Adrenal gland (tissue), 9 donors: ENCODE measurements at regions not wholly inside any gene's neighbourhood (a gene's known extent, or its start where the extent isn't known, plus 50 kb on each side); places are given as distances from the start of the nearest gene placed in this dataset.

Experiments
- DNase-seq, 7 donors: peaks; one replicate each; pipeline ENCODE4 v3.0.0-alpha.2; 2019 to 2020
- H3K27ac ChIP-seq, 5 donors: fragments of 200-600 bp; sonication (generic) in 4 of 5; 1 replicate in 3 of 5; 2 replicates in 2 of 5; pipeline versions ENCODE4 v1.5.1 to v1.8.0; 2016 to 2020; ENCODE audit warnings: mild to moderate bottlenecking in 1 of 5
- H3K27me3 ChIP-seq: fragments of 200-600 bp; 2 replicates; pipeline ENCODE4 v1.8.0; 2021
- H3K36me3 ChIP-seq, 2 donors: fragments of 200-600 bp; replicated peaks in 1 of 2; 1 replicate in 1 of 2; 2 replicates in 1 of 2; pipeline versions ENCODE4 v1.5.1 to v1.8.0; 2018 to 2022
- H3K4me1 ChIP-seq, 2 donors: fragments of 200-600 bp; replicated peaks in 1 of 2; 1 replicate in 1 of 2; 2 replicates in 1 of 2; pipeline versions ENCODE4 v1.5.1 to v1.8.0; 2018 to 2021
- H3K4me3 ChIP-seq, 4 donors: fragments of 200-600 bp; sonication (generic) in 3 of 4; one replicate each; pipeline ENCODE4 v1.5.1; 2016 to 2018
- H3K9me3 ChIP-seq, 3 donors: fragments of 200-600 bp; sonication (generic) in 1 of 3; replicated peaks in 1 of 3; 1 replicate in 2 of 3; 2 replicates in 1 of 3; pipeline versions ENCODE4 v1.5.1 to v1.8.0; 2016 to 2021
- CTCF ChIP-seq, 6 experiments: fragments of 450-650 bp in 4 of 6; fragments of 200-600 bp in 2 of 6; sonication (generic) in 1 of 6; IDR thresholded peaks; 1 replicate in 5 of 6; 2 replicates in 1 of 6; pipeline versions ENCODE4 v1.5.1 to v1.8.0; 2016 to 2021; ENCODE audit warnings: antibody characterized with exemption in 6 of 6, mild to moderate bottlenecking in 2 of 6, moderate library complexity in 1 of 6
- POLR2A ChIP-seq, 2 donors: fragments of 450-650 bp; IDR thresholded peaks; one replicate each; pipeline ENCODE4 v1.6.1; 2017; ENCODE audit warnings: antibody characterized with exemption in 2 of 2, mild to moderate bottlenecking in 2 of 2, moderate library complexity in 1 of 2
- WGBS, 4 donors: extraction: QIAGEN DNeasy Blood & Tissue Kit in 2 of 4; methylation state at CpG; one replicate each; pipeline versions ENCODE4 v1.1.5 to v1.1.7; 2013 to 2017; 5-methylcytosine and 5-hydroxymethylcytosine counted together
- intact Hi-C, 2 donors: fragments of 100-400 bp; cut with DNase I; formaldehyde crosslinking; loops; one replicate each; pipeline versions ENCODE4 v1.14.1 to v1.15.0; 2022 to 2023
- donor health status: healthy with polysubstance abuse.
- donor health status: Bipolar disorder and iron deficiency.
- donor health status: DM: yes; HTN: yes; CAD: no.
- donor health status: DM: no; HTN: no; CAD: no.
- donor health status: DM: no; HTN: no; CAD: no.

DNA sequence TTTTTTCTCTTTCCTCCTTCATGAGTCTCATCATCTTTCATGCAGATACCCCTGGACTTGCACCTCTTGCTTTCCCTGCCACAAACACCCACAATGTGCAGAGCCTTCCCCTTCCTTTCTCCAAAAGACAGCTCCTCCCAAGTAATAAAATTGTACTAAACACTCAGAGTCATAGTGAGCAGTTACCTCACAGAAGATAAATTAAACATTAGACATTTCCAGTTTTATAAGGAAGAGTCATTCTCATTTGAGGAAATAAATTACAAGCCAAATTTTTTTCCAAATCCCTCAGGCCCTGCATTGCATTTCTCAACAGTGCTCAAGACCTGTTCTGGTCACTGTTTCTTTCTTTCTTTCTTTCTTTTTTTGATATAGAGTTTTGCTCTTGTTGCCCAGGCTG is 131.5 kb downstream of the ATPSCKMT start:
- Histone ChIP-seq H3K27ac (no peak overlapping the region), H3K4me1 (no peaks in the 10 kb centered on the region), H3K36me3 (no peaks in the 10 kb centered on the region), H3K4me3 (no peak overlapping the region), H3K9me3 (no peaks in the 10 kb centered on the region), H3K27me3 (no peaks in the 10 kb centered on the region)
- DNase-seq = no peak
- intact Hi-C loops = no loop called here
- TF ChIP-seq CTCF (IDR thresholded peaks at IDR 0.05) (no peak), POLR2A (IDR thresholded peaks at IDR 0.05) (no peak)

- Histone ChIP-seq H3K4me3 (no peak overlapping the region), H3K9me3 (no peaks in the 10 kb centered on the region), H3K27ac (no peak overlapping the region), H3K27me3 (no peaks in the 10 kb centered on the region), H3K4me1 (no peaks in the 10 kb centered on the region), H3K36me3 (no peaks in the 10 kb centered on the region)
- intact Hi-C loops = no loop called here
- no peak for DNase-seq
- TF ChIP-seq POLR2A (IDR thresholded peaks at IDR 0.05) (no peak), CTCF (IDR thresholded peaks at IDR 0.05) (no peak)
These were observed 133.1 kb downstream of the ATPSCKMT start for GRCh38 chr5:10116594-10116993.

DNA sequence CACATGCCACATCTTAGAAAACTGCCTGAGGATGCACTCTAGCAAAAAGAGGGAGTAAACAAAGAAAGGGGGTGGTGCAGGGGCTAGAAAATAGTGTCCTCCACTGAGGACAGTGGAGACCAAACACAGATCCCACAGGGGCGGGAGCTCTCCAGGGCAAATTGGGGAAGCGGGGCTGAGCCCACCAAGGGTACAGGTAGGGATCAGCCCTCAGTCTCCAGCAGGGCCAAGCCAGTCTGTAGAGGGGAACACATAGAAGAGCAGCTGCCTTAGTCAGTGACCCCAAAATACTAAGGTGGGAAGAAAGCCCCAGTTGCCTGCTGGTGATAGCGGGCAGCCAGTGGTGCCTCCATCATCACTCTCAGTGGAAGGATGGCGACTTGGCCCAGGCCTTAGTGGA is 134.0 kb downstream of the ATPSCKMT start:
- intact Hi-C loops = no loop called here
- 88 to 98% (median 94%) methylated on average over 4 of the region's 4 CpGs for WGBS, 4 donors

DNA sequence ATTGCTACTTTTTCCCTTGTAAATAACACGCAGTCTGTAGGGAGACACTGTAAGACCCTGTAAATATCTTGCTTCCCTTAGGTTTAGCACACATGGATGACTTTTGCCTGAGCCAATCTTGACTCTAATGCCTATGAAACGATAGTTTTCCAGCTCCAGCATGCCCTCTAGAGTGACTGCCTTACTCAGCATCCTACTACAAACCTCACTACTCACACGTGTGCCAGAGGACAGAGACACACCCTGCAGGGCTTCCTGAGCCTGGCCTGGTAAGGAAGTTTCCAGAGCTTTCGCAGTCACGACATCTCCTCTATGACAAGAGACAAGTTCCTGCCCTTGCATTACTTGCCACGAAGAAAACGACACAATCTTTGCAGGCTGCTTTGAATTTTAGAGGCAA is 138.1 kb downstream of the ATPSCKMT start:
- Histone ChIP-seq H3K27me3 (no peaks in the 10 kb centered on the region), H3K27ac (no peak overlapping the region), H3K4me1 (no peaks in the 10 kb centered on the region), H3K36me3 (no peaks in the 10 kb centered on the region), H3K9me3 (no peaks in the 10 kb centered on the region), H3K4me3 (no peak overlapping the region)
- peak in 5 of 7 donors; percentile 25 to 64 (median 50) for DNase-seq
- 46 to 58% (median 53%) methylated on average over 7 of the region's 7 CpGs for WGBS, 4 donors
- TF ChIP-seq POLR2A (IDR thresholded peaks at IDR 0.05) = no peak
- peak in 4 of 6 experiments; percentile 32 to 51 (median 46) for TF ChIP-seq CTCF (IDR thresholded peaks at IDR 0.05)
- intact Hi-C loops = no loop called here

More for the DNA sequence above, 134.0 kb downstream of the ATPSCKMT start:
- H3K4me3 ChIP-seq = no peak overlapping the region
- no peaks in the 10 kb centered on the region for H3K36me3 ChIP-seq
- H3K4me1 ChIP-seq = no peaks in the 10 kb centered on the region
- no peaks in the 10 kb centered on the region for H3K27me3 ChIP-seq
- no peaks in the 10 kb centered on the region for H3K9me3 ChIP-seq
- TF ChIP-seq POLR2A (IDR thresholded peaks at IDR 0.05) = no peak
- TF ChIP-seq CTCF (IDR thresholded peaks at IDR 0.05) = no peak
- DNase-seq = no peak
- no peak overlapping the region for H3K27ac ChIP-seq
